Panc1 (cell line): ENCODE measurements at regions not wholly inside any gene's neighbourhood (a gene's known extent, or its start where the extent isn't known, plus 50 kb on each side); places are given as distances from the start of the nearest gene placed in this dataset.

Source experiments
- ATAC-seq: fragments of 200-7000 bp; cut with Tn5 transposase; 2 replicates; pipeline ENCODE4 v1.9.1; 2020; ENCODE audit warnings: mild to moderate bottlenecking, moderate library complexity
- BruUV-seq: library from RNA; stranded (reverse); fragments of 400-500 nt; replicated peaks from 2 replicates; lab custom pipeline; 2021; lab: Mats Ljungman, UMichigan
- CTCF ChIA-PET: fragments of 300-600 bp; sonication (Branson Sonifier 250); formaldehyde crosslinking; loops from one replicate; lab custom pipeline; 2022; ENCODE audit warnings: antibody characterized with exemption; lab: Charles Lee
- POLR2A ChIA-PET: fragments of 300-600 bp; sonication (Branson Sonifier 250); formaldehyde crosslinking; loops from one replicate; lab custom pipeline; 2022; ENCODE audit warnings: antibody characterized with exemption; lab: Charles Lee
- DNase-seq: peaks from one replicate; pipeline ENCODE4 v3.0.0-alpha.2; 2010; ENCODE audit warnings: low read depth, low spot score
- H3K27ac ChIP-seq: 2 replicates; pipeline ENCODE4 v1.5.1; 2011; ENCODE audit warnings: mild to moderate bottlenecking, low read length, inconsistent platforms
- H3K27me3 ChIP-seq: fragments of 200-500 bp; sonication (Bioruptor generic); 2 replicates; pipeline ENCODE4 v1.6.0; 2014; ENCODE audit warnings: low read length, inconsistent platforms; ENCODE audit not compliant: control insufficient read depth, insufficient read depth
- H3K36me3 ChIP-seq: fragments of 200-500 bp; sonication (Bioruptor generic); 2 replicates; pipeline ENCODE4 v1.5.1; 2014; ENCODE audit warnings: inconsistent platforms, mild to moderate bottlenecking, low read length, moderate library complexity; ENCODE audit not compliant: control insufficient read depth, insufficient read depth
- H3K4me1 ChIP-seq: 2 replicates; pipeline ENCODE4 v1.5.1; 2011; ENCODE audit warnings: inconsistent platforms, mild to moderate bottlenecking, low read length, moderate library complexity; ENCODE audit not compliant: control insufficient read depth, insufficient read depth
- H3K4me3 ChIP-seq, 2 experiments: 2 replicates each; pipeline ENCODE4 v1.5.1; 2011 to 2012; ENCODE audit warnings: low read depth in 2 of 2, low read length in 2 of 2, mild to moderate bottlenecking in 2 of 2, inconsistent platforms in 1 of 2, moderate library complexity in 1 of 2
- H3K9me3 ChIP-seq: fragments of 200-500 bp; sonication (Bioruptor generic); 2 replicates; pipeline ENCODE4 v1.5.1; 2014; ENCODE audit warnings: low read depth, mild to moderate bottlenecking, inconsistent platforms, low read length, moderate library complexity; ENCODE audit not compliant: control insufficient read depth, insufficient read depth
- POLR2AphosphoS5 ChIP-seq: IDR thresholded peaks from 2 replicates; pipeline ENCODE4 v1.6.1; 2012; ENCODE audit warnings: mild to moderate bottlenecking, low read depth, low read length, moderate library complexity
- SIN3A ChIP-seq: IDR thresholded peaks from 2 replicates; pipeline ENCODE4 v1.6.1; 2012; ENCODE audit warnings: low read depth, mild to moderate bottlenecking, low read length, moderate library complexity, borderline replicate concordance; ENCODE audit not compliant: insufficient read depth
- TCF7L2 ChIP-seq: IDR thresholded peaks from 2 replicates; pipeline ENCODE4 v1.6.1; 2011; ENCODE audit warnings: mild to moderate bottlenecking, low read depth, low read length, inconsistent platforms
- in situ Hi-C: cut with HindIII; loops from 2 replicates; pipeline ENCODE4 v1.10.0; 2016; ENCODE audit warnings: low sequenced_read_pairs, low pct_unique_long_range_greater_than_20kb
- intact Hi-C: fragments of 100-400 bp; cut with micrococcal nuclease; formaldehyde crosslinking; loops from one replicate; pipeline ENCODE4 v1.10.0; 2022; ENCODE audit not compliant: unreplicated experiment
- TF ChIP-seq, protein P1 (sequence below): fragments of 450-650 bp; IDR thresholded peaks from 2 replicates; pipeline ENCODE4 v1.5.1; 2017; ENCODE audit warnings: mild to moderate bottlenecking
- TF ChIP-seq, protein P2 (sequence below), 2 experiments: IDR thresholded peaks; 2 replicates each; pipeline ENCODE4 v1.6.1; 2011 to 2012; ENCODE audit warnings: low read depth in 2 of 2, control low read depth in 1 of 2, low read length in 1 of 2, mild to moderate bottlenecking in 1 of 2, moderate library complexity in 1 of 2; ENCODE audit not compliant: insufficient read depth in 1 of 2

- H3K9me3 ChIP-seq: no peaks in the 10 kb centered on the region
- in situ Hi-C loops (no loop called here), intact Hi-C loops (no loop called here)
- no peaks in the 10 kb centered on the region for H3K36me3 ChIP-seq
- no peaks in the 10 kb centered on the region for H3K27me3 ChIP-seq
- ATAC-seq (no peak), DNase-seq (no peak)
- no peak overlapping the region for H3K27ac ChIP-seq
- TF ChIP-seq SIN3A (no peak), TCF7L2 (no peak), POLR2AphosphoS5 (no peak)
- TF ChIP-seq, protein P1, sequence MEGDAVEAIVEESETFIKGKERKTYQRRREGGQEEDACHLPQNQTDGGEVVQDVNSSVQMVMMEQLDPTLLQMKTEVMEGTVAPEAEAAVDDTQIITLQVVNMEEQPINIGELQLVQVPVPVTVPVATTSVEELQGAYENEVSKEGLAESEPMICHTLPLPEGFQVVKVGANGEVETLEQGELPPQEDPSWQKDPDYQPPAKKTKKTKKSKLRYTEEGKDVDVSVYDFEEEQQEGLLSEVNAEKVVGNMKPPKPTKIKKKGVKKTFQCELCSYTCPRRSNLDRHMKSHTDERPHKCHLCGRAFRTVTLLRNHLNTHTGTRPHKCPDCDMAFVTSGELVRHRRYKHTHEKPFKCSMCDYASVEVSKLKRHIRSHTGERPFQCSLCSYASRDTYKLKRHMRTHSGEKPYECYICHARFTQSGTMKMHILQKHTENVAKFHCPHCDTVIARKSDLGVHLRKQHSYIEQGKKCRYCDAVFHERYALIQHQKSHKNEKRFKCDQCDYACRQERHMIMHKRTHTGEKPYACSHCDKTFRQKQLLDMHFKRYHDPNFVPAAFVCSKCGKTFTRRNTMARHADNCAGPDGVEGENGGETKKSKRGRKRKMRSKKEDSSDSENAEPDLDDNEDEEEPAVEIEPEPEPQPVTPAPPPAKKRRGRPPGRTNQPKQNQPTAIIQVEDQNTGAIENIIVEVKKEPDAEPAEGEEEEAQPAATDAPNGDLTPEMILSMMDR: no peak
- TF ChIP-seq, protein P2, sequence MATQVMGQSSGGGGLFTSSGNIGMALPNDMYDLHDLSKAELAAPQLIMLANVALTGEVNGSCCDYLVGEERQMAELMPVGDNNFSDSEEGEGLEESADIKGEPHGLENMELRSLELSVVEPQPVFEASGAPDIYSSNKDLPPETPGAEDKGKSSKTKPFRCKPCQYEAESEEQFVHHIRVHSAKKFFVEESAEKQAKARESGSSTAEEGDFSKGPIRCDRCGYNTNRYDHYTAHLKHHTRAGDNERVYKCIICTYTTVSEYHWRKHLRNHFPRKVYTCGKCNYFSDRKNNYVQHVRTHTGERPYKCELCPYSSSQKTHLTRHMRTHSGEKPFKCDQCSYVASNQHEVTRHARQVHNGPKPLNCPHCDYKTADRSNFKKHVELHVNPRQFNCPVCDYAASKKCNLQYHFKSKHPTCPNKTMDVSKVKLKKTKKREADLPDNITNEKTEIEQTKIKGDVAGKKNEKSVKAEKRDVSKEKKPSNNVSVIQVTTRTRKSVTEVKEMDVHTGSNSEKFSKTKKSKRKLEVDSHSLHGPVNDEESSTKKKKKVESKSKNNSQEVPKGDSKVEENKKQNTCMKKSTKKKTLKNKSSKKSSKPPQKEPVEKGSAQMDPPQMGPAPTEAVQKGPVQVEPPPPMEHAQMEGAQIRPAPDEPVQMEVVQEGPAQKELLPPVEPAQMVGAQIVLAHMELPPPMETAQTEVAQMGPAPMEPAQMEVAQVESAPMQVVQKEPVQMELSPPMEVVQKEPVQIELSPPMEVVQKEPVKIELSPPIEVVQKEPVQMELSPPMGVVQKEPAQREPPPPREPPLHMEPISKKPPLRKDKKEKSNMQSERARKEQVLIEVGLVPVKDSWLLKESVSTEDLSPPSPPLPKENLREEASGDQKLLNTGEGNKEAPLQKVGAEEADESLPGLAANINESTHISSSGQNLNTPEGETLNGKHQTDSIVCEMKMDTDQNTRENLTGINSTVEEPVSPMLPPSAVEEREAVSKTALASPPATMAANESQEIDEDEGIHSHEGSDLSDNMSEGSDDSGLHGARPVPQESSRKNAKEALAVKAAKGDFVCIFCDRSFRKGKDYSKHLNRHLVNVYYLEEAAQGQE (IDR thresholded peaks at IDR 0.05; ENCODE audit: insufficient read depth in 1 of 2, low read depth in 2 of 2, low read length in 1 of 2): no peak
- no peak overlapping the region for H3K4me3 ChIP-seq
- no TSS peak for BruUV-seq
- H3K4me1 ChIP-seq: no peaks in the 10 kb centered on the region
- POLR2A ChIA-PET: no interaction called here
- CTCF ChIA-PET: no interaction called here
Observed at GRCh38 chr18:73283032-73283431, 415.2 kb upstream of the NETO1 start.

GRCh38 chr18:73279498-73279897, 411.7 kb upstream of the NETO1 start:
- no TSS peak for BruUV-seq
- CTCF ChIA-PET: no interaction called here
- DNase-seq: no peak

DNA sequence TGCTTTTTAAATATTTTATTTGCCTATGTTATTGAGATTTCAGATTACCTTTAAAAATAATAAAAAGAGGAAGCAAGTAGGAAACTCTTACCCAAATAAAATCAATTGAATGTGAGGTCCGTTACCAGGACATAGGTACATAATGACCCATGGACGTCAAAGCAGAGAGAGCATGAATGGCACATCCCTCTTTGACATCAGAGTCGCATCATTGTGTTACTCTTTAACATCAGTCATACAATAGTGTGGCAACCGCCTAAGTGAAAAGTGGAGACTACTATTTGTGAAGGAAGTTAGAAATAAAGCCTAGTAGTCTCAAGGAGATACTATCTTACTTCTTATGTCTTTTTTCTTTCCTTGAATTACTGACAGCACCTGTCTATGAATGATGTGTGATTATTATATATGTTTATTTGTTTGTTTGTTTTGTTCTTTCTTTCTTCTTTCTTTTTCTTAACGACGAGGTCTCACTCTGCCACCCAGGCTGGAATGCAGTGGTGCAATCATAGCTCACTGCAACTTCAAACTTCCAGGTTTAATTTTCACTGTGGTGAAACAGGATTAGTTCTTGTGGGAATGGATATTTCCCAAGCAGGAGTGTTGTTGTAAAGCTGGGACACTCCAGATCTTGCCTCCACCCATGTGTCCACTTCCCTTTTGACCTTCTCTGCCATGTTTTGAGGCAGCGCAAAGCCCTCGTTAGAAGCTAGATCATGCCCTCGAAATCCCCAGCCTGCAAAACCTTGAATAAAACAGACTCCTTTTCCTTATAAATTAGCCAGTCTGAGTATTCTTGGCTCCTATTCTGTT, 407.2 kb upstream of the NETO1 start:
- CTCF ChIA-PET: no interaction called here
- intact Hi-C loops: no loop called here
- no peak overlapping the region for H3K27ac ChIP-seq
- H3K4me3 ChIP-seq: no peak overlapping the region
- in situ Hi-C loops: no loop called here
- H3K9me3 ChIP-seq: no peaks in the 10 kb centered on the region
- no peaks in the 10 kb centered on the region for H3K27me3 ChIP-seq
- no peaks in the 10 kb centered on the region for H3K36me3 ChIP-seq
- no TSS peak for BruUV-seq
- H3K4me1 ChIP-seq: no peaks in the 10 kb centered on the region
- TF ChIP-seq SIN3A (no peak), POLR2AphosphoS5 (no peak), TCF7L2 (no peak)
- TF ChIP-seq, protein P1: no peak
- TF ChIP-seq, protein P2 (IDR thresholded peaks at IDR 0.05; ENCODE audit: insufficient read depth in 1 of 2, low read depth in 2 of 2, low read length in 1 of 2): no peak
- ATAC-seq: no peak
- POLR2A ChIA-PET: no interaction called here
- no peak for DNase-seq

More at GRCh38 chr18:73279498-73279897, 411.7 kb upstream of the NETO1 start:
- no peaks in the 10 kb centered on the region for H3K36me3 ChIP-seq
- in situ Hi-C loops (no loop called here), intact Hi-C loops (no loop called here)
- H3K4me1 ChIP-seq: no peaks in the 10 kb centered on the region
- H3K27ac ChIP-seq: no peak overlapping the region
- H3K9me3 ChIP-seq: no peaks in the 10 kb centered on the region
- no peaks in the 10 kb centered on the region for H3K27me3 ChIP-seq
- no peak for ATAC-seq
- H3K4me3 ChIP-seq: no peak overlapping the region
- no peak for TF ChIP-seq TCF7L2
- POLR2A ChIA-PET: no interaction called here
